Fibroblast of gingiva (primary cell): ENCODE measurements at regions not wholly inside any gene's neighbourhood (a gene's known extent, or its start where the extent isn't known, plus 50 kb on each side); places are given as distances from the start of the nearest gene placed in this dataset.
"Not testable (repeated sequence)": the region's sequence is repeated elsewhere in the genome, so short reads cannot be mapped to it uniquely, and the experiment has no call there.

ENCODE experiments used
- DNase-seq: peaks from one replicate; pipeline ENCODE4 v3.0.0-alpha.2; 2011; ENCODE audit warnings: low read depth

GRCh38 chr6:105880030-105880492 is 206.1 kb upstream of the PRDM1 start:
- DNase-seq = no peak

- DNase-seq = no peak
Measured at GRCh38 chr6:105879146-105879545, 207.0 kb upstream of the PRDM1 start.

GRCh38 chr6:105875974-105876640 is 210.0 kb upstream of the PRDM1 start:
- DNase-seq = no peak

- no peak for DNase-seq
Measured at GRCh38 chr6:105874835-105875626, 211.1 kb upstream of the PRDM1 start.

GRCh38 chr6:105873799-105874198 is 212.3 kb upstream of the PRDM1 start:
- DNase-seq = no peak

- DNase-seq = no peak
Measured at GRCh38 chr6:105873211-105873704, 212.9 kb upstream of the PRDM1 start.

- no peak for DNase-seq
Measured at GRCh38 chr6:105872249-105872648, 213.9 kb upstream of the PRDM1 start.

- no peak for DNase-seq
Measured at GRCh38 chr6:105871542-105871941, 214.6 kb upstream of the PRDM1 start.

GRCh38 chr6:105869835-105870440 is 216.2 kb upstream of the PRDM1 start:
- DNase-seq = no peak

- no peak for DNase-seq
Measured at GRCh38 chr6:105868823-105869460, 217.2 kb upstream of the PRDM1 start.

GRCh38 chr6:105867821-105868220 is 218.3 kb upstream of the PRDM1 start:
- no peak for DNase-seq

- no peak for DNase-seq
Measured at GRCh38 chr6:105867277-105867676, 218.9 kb upstream of the PRDM1 start.

- no peak for DNase-seq
Measured at GRCh38 chr6:105862936-105863607, 223.1 kb upstream of the PRDM1 start.

GRCh38 chr6:105860927-105861326 is 225.2 kb upstream of the PRDM1 start:
- not testable (repeated sequence) for DNase-seq

- DNase-seq = no peak
Measured at GRCh38 chr6:105859457-105859856, 226.7 kb upstream of the PRDM1 start.

GRCh38 chr6:105858639-105859038 is 227.5 kb upstream of the PRDM1 start:
- not testable (repeated sequence) for DNase-seq

- DNase-seq = no peak
Measured at GRCh38 chr6:105855433-105855832, 230.7 kb upstream of the PRDM1 start.

- not testable (repeated sequence) for DNase-seq
Measured at GRCh38 chr6:105853979-105854378, 232.2 kb upstream of the PRDM1 start.

GRCh38 chr6:105851606-105852005 is 234.5 kb upstream of the PRDM1 start:
- no peak for DNase-seq

GRCh38 chr6:105851113-105851580 is 235.0 kb upstream of the PRDM1 start:
- peak; percentile 69 for DNase-seq

- no peak for DNase-seq
Measured at GRCh38 chr6:105850261-105851112, 235.6 kb upstream of the PRDM1 start.
